HG03520 (cell line): ENCODE measurements at regions not wholly inside any gene's neighbourhood (a gene's known extent, or its start where the extent isn't known, plus 50 kb on each side); places are given as distances from the start of the nearest gene placed in this dataset.
"Not testable (repeated sequence)": the region's sequence is repeated elsewhere in the genome, so short reads cannot be mapped to it uniquely, and the experiment has no call there.

ENCODE experiments used
- ATAC-seq: cut with Tn5 transposase; IDR thresholded peaks from one replicate; pipeline ENCODE4 v1.9.1; 2021; ENCODE audit warnings: mild to moderate bottlenecking, moderate library complexity; ENCODE audit not compliant: unreplicated experiment

- no peak for ATAC-seq
Measured at GRCh38 chr1:55536545-55536865, 321.3 kb upstream of the USP24 start.

GRCh38 chr1:55535724-55536544 is 320.8 kb upstream of the USP24 start:
- ATAC-seq: no peak

- ATAC-seq: no peak
Measured at GRCh38 chr1:55534565-55535121, 319.5 kb upstream of the USP24 start.

GRCh38 chr1:55531644-55532043 is 316.5 kb upstream of the USP24 start:
- ATAC-seq: no peak

- ATAC-seq: no peak
Measured at GRCh38 chr1:55530749-55531478, 315.8 kb upstream of the USP24 start.

GRCh38 chr1:55529017-55529416 is 313.9 kb upstream of the USP24 start:
- no peak for ATAC-seq

GRCh38 chr1:55527831-55528230 is 312.7 kb upstream of the USP24 start:
- ATAC-seq: no peak

GRCh38 chr1:55526716-55527115 is 311.6 kb upstream of the USP24 start:
- no peak for ATAC-seq

GRCh38 chr1:55524006-55524405 is 308.8 kb upstream of the USP24 start:
- ATAC-seq: no peak

- no peak for ATAC-seq
Measured at GRCh38 chr1:55522982-55523381, 307.8 kb upstream of the USP24 start.

GRCh38 chr1:55522353-55522903 is 307.3 kb upstream of the USP24 start:
- ATAC-seq: no peak

GRCh38 chr1:55520861-55521260 is 305.7 kb upstream of the USP24 start:
- no peak for ATAC-seq

- no peak for ATAC-seq
Measured at GRCh38 chr1:55519937-55520683, 304.9 kb upstream of the USP24 start.

- ATAC-seq: no peak
Measured at GRCh38 chr1:55519276-55519675, 304.1 kb upstream of the USP24 start.

- no peak for ATAC-seq
Measured at GRCh38 chr1:55517036-55517435, 301.9 kb upstream of the USP24 start.

- not testable (repeated sequence) for ATAC-seq
Measured at GRCh38 chr1:55514571-55514970, 299.4 kb upstream of the USP24 start.

- ATAC-seq: no peak
Measured at GRCh38 chr1:55512466-55512865, 297.3 kb upstream of the USP24 start.

- no peak for ATAC-seq
Measured at GRCh38 chr1:55507578-55507931, 292.4 kb upstream of the USP24 start.

- no peak for ATAC-seq
Measured at GRCh38 chr1:55506740-55507577, 291.8 kb upstream of the USP24 start.

GRCh38 chr1:55505326-55505725 is 290.2 kb upstream of the USP24 start:
- no peak for ATAC-seq
